GM18505 (cell line): ENCODE measurements at regions not wholly inside any gene's neighbourhood (a gene's known extent, or its start where the extent isn't known, plus 50 kb on each side); places are given as distances from the start of the nearest gene placed in this dataset.

Experiments used
- ATAC-seq: cut with Tn5 transposase; IDR thresholded peaks from one replicate; pipeline ENCODE4 v1.9.1; 2021; ENCODE audit not compliant: unreplicated experiment
- POLR2A ChIP-seq: IDR thresholded peaks from 4 replicates; pipeline ENCODE4 v1.6.1; 2011; ENCODE audit warnings: borderline replicate concordance; ENCODE audit not compliant: insufficient read depth, insufficient read length; ENCODE audit errors: extremely low read depth

DNA sequence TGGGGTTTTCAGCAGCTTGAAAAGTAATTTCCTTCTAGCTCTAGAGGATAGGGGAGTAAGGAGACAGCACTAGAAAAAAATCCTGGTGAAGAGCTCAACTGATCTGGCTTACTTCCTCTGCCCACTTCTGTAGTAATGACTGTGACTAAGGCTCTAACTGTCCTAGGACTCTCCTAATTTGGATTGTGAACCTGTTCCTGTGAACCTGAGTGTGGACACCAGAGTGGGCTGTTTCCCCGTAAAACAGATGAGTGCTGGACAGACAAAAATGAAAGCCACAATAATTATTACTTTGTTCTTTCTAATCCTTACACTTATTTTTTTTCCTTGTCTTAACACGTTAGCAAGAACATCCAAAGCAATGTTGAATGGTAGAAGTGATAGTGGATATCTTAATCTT lies 154.1 kb downstream of the AASDHPPT start:
- no peak for ATAC-seq
- TF ChIP-seq POLR2A, result no peak

DNA sequence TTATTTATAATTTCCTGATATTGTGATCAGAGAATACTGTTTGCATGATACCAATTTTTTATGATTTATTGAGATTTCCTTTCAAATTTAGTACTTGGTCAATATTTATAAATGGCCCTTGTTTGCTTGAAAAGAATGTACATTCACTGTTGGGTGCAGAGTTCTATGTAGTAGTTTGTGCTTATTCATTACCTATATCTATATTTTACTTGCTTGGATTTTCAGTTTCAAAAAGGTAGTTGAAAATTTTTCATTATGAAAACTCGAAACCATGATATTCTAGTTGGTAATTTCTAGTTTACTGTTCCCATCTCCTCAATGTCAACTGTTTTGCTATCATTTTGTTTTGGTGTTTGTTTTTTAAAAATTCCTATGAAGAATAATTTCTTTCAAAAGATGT lies 155.7 kb downstream of the AASDHPPT start:
- TF ChIP-seq POLR2A, result no peak
- no peak for ATAC-seq

DNA sequence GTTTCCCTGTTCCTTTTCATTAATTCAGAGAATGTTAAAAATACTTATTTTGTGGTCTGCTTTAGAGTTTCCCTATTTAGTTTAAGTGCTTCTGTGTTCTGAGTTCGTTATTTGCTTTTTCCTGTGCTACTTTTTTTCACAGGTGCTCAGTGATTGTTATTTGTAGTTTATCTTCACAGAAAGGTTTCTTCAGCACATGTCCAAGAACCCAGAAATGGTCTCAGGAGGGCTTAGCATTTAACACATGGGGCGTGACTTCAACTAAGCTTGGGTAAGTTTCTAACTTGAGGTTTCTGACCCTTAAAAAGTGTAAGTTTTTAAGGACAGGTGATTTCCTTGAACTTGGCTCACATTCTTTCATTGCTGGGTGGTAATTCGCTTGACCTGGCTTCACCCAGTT lies 157.3 kb downstream of the AASDHPPT start:
- no peak for ATAC-seq
- TF ChIP-seq POLR2A, result no peak

DNA sequence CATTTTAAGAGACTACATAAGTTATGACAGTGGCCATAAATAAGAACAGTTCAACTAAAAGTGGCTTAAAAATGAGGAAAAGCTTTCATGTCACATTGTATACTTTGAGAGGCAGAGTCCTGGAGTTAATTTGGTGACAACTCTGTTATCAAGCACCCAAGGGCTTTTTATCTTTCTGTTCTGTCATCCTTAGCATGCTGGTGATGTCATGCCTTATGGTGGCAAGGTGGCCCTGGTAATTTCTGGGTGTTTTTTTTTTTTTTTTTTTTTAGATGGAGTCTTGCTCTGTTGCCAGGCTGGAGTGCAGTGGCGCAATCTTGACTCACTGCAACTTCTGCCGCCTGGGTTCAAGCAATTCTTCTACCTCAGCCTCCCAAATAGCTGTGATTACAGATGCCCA lies 158.8 kb downstream of the AASDHPPT start:
- no peak for ATAC-seq
- no peak for TF ChIP-seq POLR2A

DNA sequence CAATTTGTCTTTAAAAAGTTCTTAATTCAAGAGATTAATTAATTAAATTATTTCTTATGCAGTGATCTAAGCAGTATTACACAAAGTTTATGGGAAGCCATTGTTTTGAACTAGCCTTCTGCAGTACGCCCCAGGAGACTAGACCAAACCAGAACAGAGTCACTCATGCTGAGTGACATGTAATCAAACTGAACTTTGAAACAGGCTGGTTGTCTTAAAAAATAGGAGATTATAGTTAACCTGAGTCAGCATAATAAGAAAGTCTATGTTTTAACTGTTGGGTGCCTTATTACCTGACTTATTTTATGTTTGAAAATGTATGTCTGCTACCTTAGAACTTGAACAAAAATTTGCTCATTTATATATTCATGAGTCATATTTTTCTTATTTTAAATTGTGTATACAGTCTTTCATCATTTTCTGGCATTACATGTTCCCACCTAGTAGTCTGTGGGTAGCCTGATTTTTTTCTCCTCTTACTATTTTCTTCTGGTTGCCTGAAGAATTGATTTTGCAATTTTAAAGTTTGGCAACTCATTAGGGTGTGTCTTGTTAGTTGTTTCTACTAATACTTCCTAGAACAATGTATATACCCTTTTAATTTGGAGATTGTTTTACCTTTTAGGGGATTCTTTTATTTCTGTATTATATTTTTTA lies 161.4 kb downstream of the AASDHPPT start:
- no peak for ATAC-seq
- no peak for TF ChIP-seq POLR2A

DNA sequence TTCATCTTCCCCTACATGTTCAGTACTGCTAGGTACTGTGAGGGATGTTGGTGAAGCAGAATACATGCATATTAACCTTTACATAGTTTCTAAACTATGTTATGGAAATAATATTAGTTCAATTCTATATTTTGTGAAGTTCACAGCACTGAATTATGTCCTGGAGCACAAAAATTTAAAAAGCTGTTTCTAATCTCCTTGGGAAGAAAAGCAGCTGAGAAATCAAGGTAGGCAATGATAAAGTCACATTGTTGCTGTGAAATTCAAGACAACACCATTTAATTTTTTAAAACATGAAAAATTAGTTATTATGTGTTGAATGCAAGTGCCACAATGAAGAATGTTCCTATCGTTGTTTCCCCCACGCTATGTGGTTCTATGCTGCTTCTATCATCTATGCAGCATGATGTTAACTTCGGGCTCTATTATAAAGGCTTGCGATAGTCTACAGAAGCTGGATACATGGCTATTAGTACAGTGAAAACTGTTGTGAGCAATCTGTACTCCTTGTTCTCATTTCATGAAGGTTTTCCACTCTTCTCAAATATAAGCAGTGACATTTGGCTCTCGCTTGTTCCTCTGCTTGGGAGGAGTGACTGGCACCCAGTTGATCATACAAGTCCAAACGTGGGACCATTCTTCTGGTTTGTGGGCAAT lies 164.3 kb downstream of the AASDHPPT start:
- no peak for ATAC-seq
- TF ChIP-seq POLR2A, result no peak

DNA sequence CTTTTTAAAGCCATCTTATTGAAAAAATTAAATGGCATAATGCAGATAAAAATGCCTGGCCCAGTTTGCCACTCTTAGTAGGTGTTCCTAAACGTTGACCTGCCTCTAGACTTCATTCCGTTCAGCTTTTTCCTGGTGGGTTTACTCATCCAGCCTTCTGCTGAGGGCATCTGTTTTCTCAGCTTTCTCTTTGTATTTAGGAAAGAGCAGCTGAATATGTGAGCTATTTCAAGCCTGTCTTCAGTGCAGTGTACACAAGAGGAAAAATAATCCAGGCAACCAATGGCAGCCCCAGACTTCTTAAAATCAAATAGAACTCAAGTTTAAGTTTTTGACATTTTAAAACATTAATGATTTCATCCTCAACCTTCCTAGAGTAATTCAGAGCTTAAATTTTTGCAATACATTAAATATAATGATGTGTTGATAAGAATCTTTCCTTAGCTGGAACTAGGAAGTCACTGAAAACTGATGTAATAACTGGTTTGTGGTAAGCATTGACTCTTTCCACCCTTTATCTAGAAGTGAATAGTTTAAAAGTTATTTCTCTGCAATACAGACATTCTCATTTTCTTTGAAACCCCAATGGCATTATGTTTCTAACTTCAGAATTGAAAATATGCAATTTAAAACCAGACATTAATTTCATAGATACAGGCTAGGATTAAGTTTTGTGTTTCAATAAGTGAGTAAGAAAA lies 165.4 kb downstream of the AASDHPPT start:
- TF ChIP-seq POLR2A, result no peak
- ATAC-seq, result no peak

DNA sequence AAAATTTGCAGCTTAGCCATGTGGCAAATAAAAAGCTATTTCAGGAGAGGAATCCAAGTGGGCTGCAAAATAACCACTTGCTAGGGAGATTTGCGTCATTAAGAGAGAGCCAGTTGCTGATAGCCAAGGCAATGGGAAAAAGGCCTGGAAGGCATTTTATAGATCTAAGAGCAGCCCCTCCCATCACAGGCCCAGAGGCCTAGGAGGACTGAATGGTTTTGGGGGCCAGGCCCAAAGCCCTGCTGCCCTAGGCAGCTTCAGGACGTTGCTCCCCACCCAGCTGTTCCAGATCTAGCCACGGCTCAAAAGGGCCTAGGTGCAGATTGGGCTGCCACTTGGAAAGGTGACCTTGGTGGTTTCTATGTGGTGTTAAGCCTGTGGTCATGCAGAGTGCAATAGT lies 169.0 kb downstream of the AASDHPPT start:
- ATAC-seq, result no peak
- no peak for TF ChIP-seq POLR2A

DNA sequence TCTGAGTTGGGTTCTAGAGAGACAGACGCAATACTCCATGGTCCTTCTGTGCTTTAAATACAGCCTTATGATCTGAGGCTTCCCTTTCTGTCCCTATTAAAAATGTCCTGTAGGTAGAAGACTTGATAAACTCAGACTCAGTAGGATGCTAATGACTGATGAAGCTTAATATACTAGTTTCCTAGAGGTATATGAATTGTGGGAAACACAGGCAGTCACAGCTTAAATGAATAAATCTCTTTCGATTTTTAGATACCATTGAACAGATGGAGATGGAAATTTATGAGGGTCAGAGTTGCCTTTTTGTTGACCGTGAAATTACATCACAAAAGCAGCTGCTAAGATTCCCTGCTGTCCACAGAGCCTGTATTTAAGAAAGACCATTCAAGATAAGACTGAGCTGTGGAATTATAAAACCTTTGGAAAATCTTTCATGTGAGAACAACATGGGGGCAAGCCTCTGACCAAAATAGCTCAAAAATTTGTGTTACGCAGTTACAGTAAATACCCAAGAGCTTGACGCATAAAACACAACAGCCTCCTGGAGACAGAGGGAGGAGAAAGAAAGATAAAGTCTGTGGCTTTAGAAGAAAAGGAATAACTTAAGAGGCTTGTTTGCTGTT lies 172.3 kb downstream of the AASDHPPT start:
- no peak for TF ChIP-seq POLR2A
- no peak for ATAC-seq

DNA sequence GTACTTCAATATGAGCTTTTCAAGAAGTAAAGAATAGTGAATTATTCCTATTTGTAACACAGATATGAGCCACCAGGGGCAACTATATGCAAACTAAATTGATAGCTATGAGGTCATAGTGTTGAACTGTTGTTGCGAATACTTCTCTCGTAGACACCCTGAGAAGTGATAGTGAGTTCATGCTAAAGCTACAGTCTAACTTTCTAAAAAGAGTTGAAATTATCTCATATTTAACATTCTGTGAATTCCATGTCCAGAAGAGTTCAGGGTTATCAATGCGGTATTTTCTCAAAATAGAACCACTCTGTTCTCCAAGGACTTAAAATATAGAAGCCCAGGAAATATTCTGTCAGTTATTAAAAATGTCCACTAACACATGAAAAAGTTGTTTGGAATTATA lies 185.4 kb downstream of the AASDHPPT start:
- TF ChIP-seq POLR2A, result no peak
- ATAC-seq, result no peak

DNA sequence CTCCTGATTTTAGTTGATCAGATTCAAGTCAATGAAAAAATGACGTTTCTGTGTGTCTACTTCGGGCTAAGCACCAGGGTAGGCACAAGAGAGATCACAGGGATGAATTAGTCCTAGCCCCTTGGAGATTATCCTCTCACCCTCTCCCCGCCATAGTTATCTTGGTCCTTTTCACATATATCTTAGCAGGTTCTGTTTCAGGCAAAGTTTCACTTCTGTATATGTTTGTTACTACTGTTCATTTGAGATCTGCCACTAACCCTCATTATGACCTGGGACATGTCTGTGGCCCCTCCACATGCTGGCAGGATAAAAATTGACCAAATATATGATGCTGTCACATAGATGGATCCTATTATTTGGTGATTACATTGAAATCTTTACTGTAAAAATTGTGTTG lies 186.1 kb downstream of the AASDHPPT start:
- TF ChIP-seq POLR2A, result no peak
- ATAC-seq, result no peak

DNA sequence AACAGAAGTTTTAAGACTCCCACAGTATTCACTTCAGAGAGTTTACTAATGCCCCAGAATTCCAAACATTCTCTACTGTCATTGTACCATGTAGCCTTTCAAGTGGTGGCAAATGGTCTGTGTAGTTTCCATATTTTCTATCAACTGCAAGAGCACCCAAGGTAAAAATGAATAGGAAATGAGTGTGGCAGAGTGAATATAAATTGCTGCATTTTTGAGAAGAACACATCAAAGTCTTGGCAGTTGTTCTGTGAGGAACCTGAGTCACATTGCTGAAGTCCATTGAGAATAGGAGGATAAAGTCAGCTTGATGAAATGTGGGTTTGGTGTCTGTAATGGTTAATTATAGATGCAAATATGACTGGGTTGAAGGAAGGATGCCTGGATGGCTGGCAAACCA lies 193.6 kb downstream of the AASDHPPT start:
- ATAC-seq, result no peak
- no peak for TF ChIP-seq POLR2A

DNA sequence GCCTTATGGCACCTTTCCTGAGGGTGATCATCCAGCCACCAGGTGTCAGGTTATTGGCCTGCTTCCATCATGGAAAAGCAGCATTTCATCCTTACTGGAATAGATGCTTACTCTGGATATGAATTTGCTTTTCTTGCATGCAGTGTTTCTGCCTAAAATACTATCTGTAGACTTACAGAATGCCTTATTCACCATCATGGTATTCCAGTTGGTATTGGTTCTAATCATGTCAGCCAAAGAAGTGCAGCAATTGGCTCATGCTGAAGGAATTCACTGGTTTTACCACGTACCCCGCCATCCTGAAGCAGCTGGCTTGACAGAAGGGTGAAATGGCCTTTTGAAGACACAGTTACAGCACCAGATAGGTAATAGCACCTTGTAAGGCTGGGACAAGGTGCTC lies 194.2 kb downstream of the AASDHPPT start:
- ATAC-seq, result no peak
- TF ChIP-seq POLR2A, result no peak

DNA sequence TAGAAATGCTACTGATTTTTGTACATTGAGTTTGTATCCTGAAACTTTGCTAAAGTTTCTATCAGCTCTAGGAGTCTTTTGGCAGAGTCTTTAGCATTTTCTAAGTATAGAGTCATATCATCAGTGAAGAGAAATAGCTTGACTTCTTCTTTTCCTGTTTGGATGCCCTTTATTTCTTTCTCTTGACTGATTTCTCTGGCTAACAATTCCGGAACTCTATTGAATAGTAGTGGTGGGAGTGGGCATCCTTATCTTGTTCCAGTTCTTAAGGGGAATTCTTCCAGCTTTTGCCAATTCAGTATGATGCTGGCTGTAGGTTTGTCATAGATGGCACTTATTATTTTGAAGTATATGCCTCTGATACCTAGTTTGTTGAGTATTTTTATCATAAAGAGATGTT lies 197.7 kb downstream of the AASDHPPT start:
- TF ChIP-seq POLR2A, result no peak
- ATAC-seq, result no peak
